HG03108 (cell line): ENCODE measurements at regions not wholly inside any gene's neighbourhood (a gene's known extent, or its start where the extent isn't known, plus 50 kb on each side); places are given as distances from the start of the nearest gene placed in this dataset.
"Not testable (repeated sequence)": the region's sequence is repeated elsewhere in the genome, so short reads cannot be mapped to it uniquely, and the experiment has no call there.

Experiments used
- ATAC-seq: cut with Tn5 transposase; IDR thresholded peaks from one replicate; pipeline ENCODE4 v1.9.1; 2021; ENCODE audit warnings: moderate library complexity; ENCODE audit not compliant: unreplicated experiment

- no peak for ATAC-seq
These were observed 173.1 kb downstream of the KLHL28 start for GRCh38 chr14:44788612-44789011.

DNA sequence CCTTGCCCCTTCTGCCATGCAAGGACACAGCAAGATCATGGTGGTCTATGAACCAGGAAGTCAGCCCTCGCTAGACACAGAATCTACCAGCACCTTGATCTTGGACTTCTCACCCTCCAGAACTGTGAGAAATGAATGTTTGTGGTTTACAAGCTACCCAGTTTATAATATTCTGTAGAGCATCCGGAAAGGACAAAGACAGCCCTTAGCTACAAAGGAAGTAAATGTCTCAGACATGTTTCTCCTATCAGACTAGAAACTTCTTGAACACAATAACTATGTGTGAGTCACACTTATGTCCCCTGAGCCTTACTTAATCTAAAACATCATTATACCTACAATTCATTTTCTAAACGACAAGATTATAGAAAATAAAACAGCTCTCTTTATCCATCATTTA is 176.7 kb downstream of the KLHL28 start:
- ATAC-seq, result no peak

GRCh38 chr14:44783901-44784300 is 177.8 kb downstream of the KLHL28 start:
- ATAC-seq, result no peak

DNA sequence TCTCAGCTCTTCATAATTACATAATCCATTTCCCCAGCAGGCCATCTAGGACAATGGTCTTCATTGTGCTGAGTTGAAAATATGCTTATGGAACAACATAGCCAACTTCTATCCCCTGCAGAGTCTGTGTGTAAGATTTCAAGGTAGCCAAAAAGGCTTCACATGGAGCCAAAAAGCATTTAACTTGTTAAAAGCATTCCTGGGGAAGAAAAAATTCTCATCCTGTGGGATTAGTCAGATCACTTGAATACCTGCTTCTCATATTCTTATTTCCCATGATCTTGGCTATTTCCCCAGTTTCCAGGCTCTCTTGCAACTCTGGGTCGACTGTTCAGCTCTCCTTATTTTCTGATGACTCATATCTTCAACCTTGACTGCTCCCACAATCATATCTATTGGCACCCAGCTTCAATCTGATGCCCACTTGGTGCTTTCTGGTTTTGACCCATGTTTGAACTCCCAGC is 178.9 kb downstream of the KLHL28 start:
- no peak for ATAC-seq

DNA sequence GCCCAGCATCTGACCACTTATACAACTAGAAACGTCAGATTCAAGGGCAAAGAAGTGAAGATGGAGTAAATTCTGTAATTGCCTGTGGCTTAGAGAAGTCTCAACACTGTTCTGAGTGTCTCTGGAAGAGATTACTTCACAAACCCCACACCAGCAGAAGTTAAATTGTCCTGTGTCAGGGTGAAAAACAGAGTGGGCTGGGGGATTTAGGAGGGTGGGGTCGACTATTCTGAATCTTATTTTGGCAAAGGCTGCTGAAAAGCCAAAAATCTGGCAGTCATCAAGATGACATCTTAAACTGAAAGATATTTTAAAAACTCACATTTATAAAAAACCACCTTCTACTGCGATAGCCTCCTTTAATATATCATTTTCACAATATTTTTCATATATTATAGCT is 180.8 kb downstream of the KLHL28 start:
- no peak for ATAC-seq

DNA sequence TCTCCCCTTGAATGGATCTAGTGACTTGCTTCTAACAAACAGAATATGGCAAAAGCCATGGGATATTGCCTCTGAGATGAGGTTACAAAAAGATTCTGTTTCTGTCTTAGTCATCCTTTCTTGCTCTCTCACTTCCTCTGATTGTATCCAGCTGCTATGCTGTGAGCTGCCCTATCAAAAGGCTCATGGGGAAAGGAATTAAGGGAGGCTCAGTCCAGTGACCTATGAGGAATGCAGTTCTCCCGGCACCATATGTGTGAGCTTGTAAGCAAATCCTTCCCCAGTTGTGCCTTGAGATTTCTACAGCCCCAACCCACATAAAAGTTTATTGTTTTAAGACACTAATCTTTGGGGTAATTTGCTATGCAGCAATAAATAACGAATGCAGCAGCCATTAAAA is 183.1 kb downstream of the KLHL28 start:
- ATAC-seq, result no peak

GRCh38 chr14:44777584-44777983 is 184.2 kb downstream of the KLHL28 start:
- ATAC-seq, result no peak

- no peak for ATAC-seq
These were observed 186.5 kb downstream of the KLHL28 start for GRCh38 chr14:44775248-44775647.

- ATAC-seq, result no peak
These were observed 187.4 kb downstream of the KLHL28 start for GRCh38 chr14:44774396-44774795.

DNA sequence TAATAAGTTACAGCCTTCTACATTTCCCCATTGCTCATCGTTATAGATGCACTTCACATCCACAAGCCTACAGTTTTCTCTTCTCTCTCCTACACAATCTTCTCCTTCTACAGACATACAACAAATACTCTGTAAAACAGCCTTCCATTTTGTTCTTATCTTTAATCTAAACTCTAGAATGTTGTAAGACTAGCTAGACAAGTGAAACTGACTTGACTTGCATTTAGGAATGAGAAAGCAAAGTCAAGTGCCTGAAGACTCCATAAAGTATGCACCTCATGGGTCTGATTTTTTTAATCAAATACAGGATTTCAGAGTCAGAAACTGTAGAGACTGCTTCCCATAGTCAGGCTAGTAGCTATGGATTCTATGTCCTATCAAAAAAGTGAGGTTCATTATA is 190.3 kb downstream of the KLHL28 start:
- ATAC-seq, result no peak

DNA sequence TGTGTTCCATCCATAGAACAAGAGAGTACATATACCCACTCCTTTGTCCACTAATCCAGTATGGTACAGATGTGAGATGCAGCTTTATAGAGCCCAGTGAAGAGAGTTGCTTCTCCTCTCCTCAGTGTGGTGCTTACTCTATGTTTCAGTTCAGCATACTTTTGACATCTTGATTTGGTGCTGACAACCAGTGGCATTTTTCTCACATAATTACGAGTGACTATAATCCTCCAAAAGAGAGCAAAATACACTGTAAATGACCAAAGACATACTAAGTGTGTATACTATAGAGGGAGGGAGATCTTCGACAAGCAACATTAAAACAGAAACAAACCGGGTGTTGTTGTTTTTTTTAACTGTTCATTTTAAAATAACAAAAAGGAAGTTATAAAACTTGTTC is 191.5 kb downstream of the KLHL28 start:
- no peak for ATAC-seq

DNA sequence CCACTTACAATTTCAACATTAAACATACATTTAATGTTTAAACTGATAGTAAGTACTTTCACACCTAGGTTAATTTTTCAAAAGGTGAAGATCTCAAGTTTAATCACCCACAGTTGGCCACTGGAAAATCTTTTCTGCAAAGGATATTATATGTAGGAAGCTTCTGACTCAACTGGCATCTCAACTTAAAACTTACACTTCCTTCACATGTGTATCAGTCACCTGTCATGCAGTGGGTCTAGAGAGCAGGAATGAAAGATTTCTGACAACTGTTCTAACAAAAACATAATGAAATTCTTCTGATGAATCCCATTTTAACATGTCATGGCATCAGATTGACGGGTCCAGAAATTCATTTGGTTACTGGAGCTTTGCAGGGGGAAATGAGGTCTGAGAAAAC is 192.8 kb downstream of the KLHL28 start:
- ATAC-seq, result no peak

- no peak for ATAC-seq
These were observed 194.0 kb downstream of the KLHL28 start for GRCh38 chr14:44767646-44768173.

DNA sequence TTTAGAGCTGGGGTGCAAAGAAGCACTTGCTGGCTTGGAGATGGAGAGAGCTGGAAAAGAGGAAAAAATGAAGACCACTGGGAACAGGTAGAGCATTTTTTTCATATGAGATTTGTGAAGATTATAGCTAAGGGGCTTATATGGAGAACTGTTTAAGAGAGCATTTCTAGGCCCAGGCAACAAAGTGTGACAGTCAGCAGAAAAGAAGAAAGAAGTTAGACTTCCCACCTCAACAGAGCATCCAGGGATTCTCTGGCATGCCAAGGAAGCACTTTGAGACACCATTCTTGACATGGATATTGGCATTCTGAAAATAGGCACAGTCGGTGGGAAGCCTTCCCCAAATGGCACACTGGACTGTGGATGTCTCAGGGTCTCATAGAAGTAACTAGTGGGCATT is 195.5 kb downstream of the KLHL28 start:
- ATAC-seq, result no peak

DNA sequence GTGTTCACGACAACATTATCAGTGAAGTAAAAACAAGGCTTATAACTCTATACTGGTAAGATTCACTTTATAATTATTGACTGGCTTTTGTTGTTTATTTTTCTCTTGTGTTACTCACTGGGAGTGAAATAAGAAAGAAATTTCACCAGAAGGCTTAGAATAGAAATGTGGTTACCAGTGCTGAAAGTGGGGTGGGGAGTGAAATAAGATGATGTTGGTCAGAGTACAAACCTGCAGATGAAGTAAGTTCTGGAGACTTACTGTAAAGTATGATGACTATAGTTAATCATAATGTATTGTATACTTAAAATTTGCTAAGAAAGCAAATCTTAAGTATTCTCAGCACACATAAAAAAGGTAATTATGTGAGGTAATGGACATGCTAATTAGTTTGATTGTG is 198.4 kb downstream of the KLHL28 start:
- ATAC-seq, result no peak

- no peak for ATAC-seq
These were observed 202.5 kb downstream of the KLHL28 start for GRCh38 chr14:44759277-44759676.

- ATAC-seq, result no peak
These were observed 205.2 kb downstream of the KLHL28 start for GRCh38 chr14:44756554-44756953.

- ATAC-seq, result no peak
These were observed 216.4 kb downstream of the KLHL28 start for GRCh38 chr14:44745371-44745770.

DNA sequence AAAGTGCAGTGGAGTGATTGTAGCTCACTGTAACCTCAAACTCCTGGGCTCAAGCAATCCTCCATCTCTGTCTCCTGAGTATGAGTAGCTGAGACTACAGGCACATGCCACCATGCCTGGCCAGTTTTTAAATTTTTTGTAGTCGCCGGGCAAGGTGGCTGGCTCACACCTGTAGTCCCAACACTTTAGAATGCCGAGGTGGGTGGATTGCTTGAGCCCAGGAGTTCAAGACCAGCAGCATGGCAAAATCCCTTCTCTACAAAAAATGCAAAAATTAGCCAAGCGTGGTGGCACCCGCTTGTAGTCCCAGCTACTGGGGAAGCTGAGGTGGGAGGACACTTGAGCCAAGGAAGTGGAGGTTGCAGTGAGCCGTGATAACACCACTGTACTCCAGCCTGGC is 219.5 kb downstream of the KLHL28 start:
- no peak for ATAC-seq

DNA sequence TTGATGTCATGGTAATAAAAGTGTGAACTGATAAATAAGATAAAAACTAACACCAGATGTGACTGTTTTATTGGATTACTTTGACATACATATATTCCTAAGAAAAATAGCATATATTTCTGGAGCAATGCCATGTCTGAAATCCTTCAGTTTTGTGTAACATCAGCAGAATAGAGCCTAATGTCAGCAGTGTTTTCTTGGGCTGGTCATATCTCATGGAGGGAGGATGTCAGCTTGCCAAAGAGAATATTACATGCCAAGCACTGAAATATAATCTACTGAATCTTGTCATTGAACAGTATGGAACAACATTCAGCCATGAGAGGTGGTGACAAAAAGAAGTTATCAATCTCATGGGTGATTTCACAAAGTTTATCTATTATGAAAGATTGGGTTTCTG is 220.3 kb downstream of the KLHL28 start:
- ATAC-seq, result no peak

- ATAC-seq, result no peak
These were observed 225.4 kb downstream of the KLHL28 start for GRCh38 chr14:44736326-44736725.

GRCh38 chr14:44732144-44732543 is 225.1 kb upstream of the FSCB start:
- ATAC-seq, result no peak

GRCh38 chr14:44730860-44731259 is 223.8 kb upstream of the FSCB start:
- no peak for ATAC-seq

DNA sequence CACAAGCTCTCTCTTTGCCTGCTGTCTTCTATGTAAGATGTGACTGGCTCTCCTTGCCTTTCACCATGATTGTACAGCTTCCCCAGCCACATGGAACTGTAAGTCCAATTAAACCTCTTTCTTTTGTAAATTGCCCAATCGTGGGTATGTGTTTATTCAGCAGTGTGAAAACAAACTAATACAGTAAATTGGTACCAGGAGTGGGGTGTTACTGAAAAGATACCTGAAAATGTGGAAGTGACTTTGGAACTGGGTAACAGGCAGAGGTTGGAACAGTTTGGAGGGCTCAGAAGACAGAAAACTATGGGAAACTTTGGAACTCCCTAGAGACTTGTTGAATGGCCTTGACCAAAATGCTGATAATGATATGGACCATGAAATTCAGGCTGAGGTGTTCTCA is 214.3 kb upstream of the FSCB start:
- ATAC-seq, result not testable (repeated sequence)
